GM12873 (cell line): ENCODE measurements at regions not wholly inside any gene's neighbourhood (a gene's known extent, or its start where the extent isn't known, plus 50 kb on each side); places are given as distances from the start of the nearest gene placed in this dataset.

Experiments
- TF ChIP-seq, protein P1 (sequence below): IDR thresholded peaks from 2 replicates; pipeline ENCODE4 v1.5.1; 2012; ENCODE audit warnings: low read depth, mild to moderate bottlenecking, moderate library complexity, low read length, control low read depth; ENCODE audit not compliant: insufficient read depth; ENCODE audit errors: missing control alignments

DNA sequence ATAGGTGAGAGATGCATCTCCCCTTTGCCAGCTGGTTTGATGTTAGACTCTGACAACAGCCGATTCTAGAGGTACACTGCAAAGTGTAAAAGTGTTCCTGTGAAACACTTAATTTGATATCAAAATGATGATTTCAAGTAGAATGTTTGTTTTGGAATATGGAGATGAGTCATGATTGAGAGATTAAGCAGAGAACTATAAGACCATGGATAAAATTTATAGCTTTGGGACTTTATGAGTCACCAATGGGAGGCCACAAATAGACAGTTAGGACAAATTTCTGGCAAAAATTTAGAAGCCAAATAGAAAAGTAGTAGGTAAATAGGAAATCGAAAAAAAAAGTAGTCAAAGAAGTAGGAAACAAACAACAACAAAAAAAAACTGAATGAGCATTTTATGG is 672.5 kb downstream of the NSUN3 start:
- TF ChIP-seq, protein P1, sequence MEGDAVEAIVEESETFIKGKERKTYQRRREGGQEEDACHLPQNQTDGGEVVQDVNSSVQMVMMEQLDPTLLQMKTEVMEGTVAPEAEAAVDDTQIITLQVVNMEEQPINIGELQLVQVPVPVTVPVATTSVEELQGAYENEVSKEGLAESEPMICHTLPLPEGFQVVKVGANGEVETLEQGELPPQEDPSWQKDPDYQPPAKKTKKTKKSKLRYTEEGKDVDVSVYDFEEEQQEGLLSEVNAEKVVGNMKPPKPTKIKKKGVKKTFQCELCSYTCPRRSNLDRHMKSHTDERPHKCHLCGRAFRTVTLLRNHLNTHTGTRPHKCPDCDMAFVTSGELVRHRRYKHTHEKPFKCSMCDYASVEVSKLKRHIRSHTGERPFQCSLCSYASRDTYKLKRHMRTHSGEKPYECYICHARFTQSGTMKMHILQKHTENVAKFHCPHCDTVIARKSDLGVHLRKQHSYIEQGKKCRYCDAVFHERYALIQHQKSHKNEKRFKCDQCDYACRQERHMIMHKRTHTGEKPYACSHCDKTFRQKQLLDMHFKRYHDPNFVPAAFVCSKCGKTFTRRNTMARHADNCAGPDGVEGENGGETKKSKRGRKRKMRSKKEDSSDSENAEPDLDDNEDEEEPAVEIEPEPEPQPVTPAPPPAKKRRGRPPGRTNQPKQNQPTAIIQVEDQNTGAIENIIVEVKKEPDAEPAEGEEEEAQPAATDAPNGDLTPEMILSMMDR = no peak

DNA sequence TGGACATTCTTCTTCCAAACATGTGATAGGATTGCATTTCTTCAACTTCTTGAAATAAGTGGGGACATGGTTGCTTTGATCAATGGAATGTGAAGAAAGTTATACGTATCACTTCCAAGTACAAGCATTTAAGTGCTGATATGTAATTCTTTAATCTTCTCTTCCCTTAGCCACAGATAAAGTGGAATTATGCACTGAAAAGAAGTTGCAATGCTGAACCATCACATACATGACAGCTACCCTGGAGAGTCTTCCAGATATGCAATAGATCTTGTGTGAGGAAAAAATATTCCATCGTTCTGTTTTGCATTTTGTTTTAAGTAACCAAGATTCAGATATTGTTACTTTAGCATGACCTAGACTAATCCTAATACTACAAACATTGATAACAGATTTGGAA is 674.3 kb downstream of the NSUN3 start:
- TF ChIP-seq, protein P1 = no peak

DNA sequence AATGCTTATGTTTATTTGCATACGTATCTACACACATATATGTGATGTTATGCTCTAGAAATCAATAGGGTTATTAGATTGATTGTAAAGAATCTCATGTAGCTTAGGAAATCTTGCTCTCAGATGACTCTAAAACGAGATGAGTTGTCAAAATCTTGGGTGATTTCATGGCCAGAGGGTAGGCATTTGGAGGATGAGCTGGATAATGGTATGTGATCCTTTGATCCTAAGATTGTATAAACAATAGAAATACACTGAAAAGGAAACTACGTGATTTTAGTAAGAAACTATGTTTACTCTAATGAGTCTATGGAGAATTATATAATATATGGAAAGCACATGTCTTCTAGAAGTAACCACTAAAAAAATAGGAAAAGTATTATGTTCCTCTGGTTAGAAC is 676.6 kb downstream of the NSUN3 start:
- TF ChIP-seq, protein P1 = no peak

DNA sequence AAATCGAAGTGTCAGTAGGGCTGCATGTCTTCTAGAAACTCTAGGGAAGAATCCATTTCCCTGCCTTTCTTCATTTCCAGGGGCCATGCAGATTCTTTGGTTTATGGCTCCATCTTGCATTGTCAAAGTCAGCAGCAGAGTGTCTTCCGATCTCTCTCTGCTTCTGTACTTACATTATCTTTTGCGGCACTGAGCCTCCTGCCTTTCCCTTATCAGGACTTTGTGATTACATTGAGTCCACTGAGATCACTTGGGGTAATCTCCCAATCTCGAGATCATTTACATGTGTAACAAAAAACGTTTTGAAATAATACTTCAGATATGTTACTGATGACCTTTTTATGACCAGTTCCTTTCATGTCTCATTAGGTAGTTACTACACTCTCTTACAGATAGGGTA is 695.9 kb downstream of the NSUN3 start:
- TF ChIP-seq, protein P1 = no peak

DNA sequence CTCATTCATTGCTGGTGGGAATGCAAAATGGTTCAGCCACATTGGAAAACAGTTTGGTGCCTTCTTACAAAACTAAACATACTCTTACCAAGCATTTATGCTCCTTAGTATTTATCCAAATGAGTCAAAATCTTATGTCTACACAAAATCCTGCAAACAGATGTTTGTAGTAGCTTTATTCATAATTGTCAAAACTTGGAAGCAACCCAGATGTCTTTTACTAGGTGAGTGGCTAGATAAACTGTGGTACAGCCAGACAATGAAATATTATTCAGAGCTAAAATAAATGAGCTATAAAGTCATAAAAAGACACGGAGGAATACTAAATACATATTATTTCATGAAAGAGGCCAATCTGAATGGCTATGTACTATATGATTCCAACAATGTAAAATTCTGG is 709.5 kb downstream of the NSUN3 start:
- TF ChIP-seq, protein P1 = no peak

DNA sequence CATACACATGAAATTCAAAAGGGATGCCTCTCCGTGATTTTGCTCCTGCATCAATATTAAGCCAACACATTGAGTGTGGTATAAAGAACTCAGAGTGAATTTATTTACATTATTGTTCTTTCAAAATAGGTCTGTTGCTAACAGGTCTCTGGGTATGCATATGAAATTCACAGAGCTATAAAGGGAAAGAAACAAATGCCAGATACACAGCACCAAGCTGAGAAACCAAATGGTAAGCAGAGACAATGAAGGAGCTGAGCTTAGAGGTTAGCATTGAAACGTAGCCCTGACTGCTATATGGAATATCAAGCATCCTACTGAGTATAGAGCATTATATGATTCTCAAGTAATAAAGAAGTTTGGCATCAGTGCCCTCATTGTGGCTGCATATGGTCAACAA is 712.9 kb downstream of the NSUN3 start:
- TF ChIP-seq, protein P1 = no peak

DNA sequence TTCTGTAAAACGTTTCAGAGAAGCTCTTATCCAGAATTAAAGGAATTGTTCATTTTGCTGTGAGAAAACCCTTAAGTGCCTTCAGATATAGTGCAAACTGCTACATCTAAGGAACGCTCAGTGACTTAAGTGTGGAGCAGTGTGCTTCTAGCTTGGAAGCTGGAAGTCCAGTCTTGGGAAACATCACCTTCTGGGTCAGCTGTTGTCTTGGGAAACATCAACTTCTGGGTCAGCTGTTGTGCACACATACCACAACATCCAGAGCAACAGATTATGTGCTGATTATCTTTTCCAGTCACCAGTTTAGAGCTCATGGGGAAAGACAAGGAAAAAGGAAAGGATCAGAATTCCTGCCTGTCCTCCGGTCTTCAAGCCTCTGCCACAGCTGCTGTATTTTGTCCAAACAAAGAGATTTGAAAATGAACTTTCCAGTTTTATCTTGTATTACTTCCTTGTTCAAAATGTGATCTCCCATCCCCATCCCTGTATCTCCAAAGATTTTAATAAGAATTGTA is 713.6 kb downstream of the NSUN3 start:
- TF ChIP-seq, protein P1 = no peak
